DND-41 (cell line): ENCODE measurements at regions not wholly inside any gene's neighbourhood (a gene's known extent, or its start where the extent isn't known, plus 50 kb on each side); places are given as distances from the start of the nearest gene placed in this dataset.

Experiments
- EZH2 ChIP-seq: IDR thresholded peaks from 3 replicates; pipeline ENCODE4 v1.6.1; 2012; ENCODE audit warnings: borderline replicate concordance, low read depth, mild to moderate bottlenecking, moderate library complexity, low read length, inconsistent platforms; ENCODE audit not compliant: severe bottlenecking
- TF ChIP-seq, protein P1 (sequence below): IDR thresholded peaks from 2 replicates; pipeline ENCODE4 v1.5.1; 2012; ENCODE audit warnings: borderline replicate concordance, low read length, moderate library complexity, mild to moderate bottlenecking; ENCODE audit not compliant: poor library complexity, severe bottlenecking; ENCODE audit errors: extremely low read depth

DNA sequence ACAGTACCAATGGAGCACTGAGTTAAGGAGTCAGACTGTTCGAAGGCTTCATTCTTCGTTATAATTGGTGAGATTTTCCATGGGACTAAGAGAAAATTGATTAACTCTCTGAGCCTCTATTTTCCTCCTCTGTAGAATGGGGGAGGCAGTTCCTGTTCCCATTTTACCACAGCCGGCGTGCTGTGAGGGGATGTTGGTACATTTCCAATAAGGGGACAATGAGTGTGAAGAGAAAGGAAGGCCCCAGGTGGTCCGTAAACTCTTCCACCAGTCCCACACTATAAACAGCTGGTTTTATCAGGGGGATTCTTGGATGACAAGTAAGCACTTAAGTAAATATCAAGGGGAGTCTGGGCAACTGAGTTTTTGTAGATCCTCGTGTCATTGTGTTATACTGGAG lies 109.9 kb downstream of the DAD1 start:
- TF ChIP-seq, protein P1, sequence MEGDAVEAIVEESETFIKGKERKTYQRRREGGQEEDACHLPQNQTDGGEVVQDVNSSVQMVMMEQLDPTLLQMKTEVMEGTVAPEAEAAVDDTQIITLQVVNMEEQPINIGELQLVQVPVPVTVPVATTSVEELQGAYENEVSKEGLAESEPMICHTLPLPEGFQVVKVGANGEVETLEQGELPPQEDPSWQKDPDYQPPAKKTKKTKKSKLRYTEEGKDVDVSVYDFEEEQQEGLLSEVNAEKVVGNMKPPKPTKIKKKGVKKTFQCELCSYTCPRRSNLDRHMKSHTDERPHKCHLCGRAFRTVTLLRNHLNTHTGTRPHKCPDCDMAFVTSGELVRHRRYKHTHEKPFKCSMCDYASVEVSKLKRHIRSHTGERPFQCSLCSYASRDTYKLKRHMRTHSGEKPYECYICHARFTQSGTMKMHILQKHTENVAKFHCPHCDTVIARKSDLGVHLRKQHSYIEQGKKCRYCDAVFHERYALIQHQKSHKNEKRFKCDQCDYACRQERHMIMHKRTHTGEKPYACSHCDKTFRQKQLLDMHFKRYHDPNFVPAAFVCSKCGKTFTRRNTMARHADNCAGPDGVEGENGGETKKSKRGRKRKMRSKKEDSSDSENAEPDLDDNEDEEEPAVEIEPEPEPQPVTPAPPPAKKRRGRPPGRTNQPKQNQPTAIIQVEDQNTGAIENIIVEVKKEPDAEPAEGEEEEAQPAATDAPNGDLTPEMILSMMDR: no peak
- no peak for TF ChIP-seq EZH2
